ENCODE measurements at regions not wholly inside any gene's neighbourhood (a gene's known extent, or its start where the extent isn't known, plus 50 kb on each side); places are given as distances from the start of the nearest gene placed in this dataset.

DNA sequence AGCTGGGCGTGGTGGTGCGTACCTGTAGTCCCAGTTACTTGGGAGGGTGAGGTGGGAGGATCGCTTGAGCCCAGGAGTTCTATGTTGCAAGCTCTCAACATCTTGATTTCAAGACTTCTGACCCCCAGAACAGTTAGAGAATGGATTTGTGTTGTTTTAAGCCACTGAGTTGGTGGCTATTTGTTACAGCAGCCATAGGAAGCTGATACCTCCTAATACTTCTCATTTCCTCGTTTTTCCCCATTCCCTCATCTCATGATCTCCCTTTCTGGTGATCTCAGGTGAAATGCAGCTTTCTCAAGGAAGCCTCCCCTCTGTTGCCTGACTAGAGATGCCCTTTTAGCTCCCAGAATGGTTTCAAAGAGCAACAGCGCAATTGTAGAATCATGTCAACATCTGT lies 378.8 kb downstream of the TYW1 start:
- TF ChIP-seq, protein P1, sequence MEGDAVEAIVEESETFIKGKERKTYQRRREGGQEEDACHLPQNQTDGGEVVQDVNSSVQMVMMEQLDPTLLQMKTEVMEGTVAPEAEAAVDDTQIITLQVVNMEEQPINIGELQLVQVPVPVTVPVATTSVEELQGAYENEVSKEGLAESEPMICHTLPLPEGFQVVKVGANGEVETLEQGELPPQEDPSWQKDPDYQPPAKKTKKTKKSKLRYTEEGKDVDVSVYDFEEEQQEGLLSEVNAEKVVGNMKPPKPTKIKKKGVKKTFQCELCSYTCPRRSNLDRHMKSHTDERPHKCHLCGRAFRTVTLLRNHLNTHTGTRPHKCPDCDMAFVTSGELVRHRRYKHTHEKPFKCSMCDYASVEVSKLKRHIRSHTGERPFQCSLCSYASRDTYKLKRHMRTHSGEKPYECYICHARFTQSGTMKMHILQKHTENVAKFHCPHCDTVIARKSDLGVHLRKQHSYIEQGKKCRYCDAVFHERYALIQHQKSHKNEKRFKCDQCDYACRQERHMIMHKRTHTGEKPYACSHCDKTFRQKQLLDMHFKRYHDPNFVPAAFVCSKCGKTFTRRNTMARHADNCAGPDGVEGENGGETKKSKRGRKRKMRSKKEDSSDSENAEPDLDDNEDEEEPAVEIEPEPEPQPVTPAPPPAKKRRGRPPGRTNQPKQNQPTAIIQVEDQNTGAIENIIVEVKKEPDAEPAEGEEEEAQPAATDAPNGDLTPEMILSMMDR (IDR thresholded peaks at IDR 0.05) = no peak
- no peak for TF ChIP-seq POLR2A (IDR thresholded peaks at IDR 0.05)
- TF ChIP-seq POLR2AphosphoS5 (IDR thresholded peaks at IDR 0.05) = no peak
- TF ChIP-seq EP300 (IDR thresholded peaks at IDR 0.05) = no peak
